ENCODE measurements at regions not wholly inside any gene's neighbourhood (a gene's known extent, or its start where the extent isn't known, plus 50 kb on each side); places are given as distances from the start of the nearest gene placed in this dataset.
"Not testable (repeated sequence)": the region's sequence is repeated elsewhere in the genome, so short reads cannot be mapped to it uniquely, and the experiment has no call there.

GRCh38 chr16:29142506-29142905, 157.7 kb downstream of the LAT start:
- in situ Hi-C loops (cut with HindIII; ENCODE audit: low pct_unique_long_range_greater_than_20kb, low sequenced_read_pairs), result loop anchor here (25.0 kb wide), 1 partner anchor 180 kb away; the partner anchor contains the start of genes NFATC2IP and SPNS1
- DNase-seq (ENCODE audit: low read depth), result not testable (repeated sequence)

GRCh38 chr16:29141586-29142324, 156.9 kb downstream of the LAT start:
- in situ Hi-C loops (cut with HindIII; ENCODE audit: low pct_unique_long_range_greater_than_20kb, low sequenced_read_pairs), result loop anchor here (25.0 kb wide), 1 partner anchor 179 kb away; the partner anchor contains the start of genes NFATC2IP and SPNS1
- no peak for DNase-seq (ENCODE audit: low read depth)

- in situ Hi-C loops (cut with HindIII; ENCODE audit: low pct_unique_long_range_greater_than_20kb, low sequenced_read_pairs), result loop anchor here (25.0 kb wide), 1 partner anchor 179 kb away; the partner anchor contains the start of genes NFATC2IP and SPNS1
Observed at GRCh38 chr16:29141121-29141520, 156.3 kb downstream of the LAT start.

GRCh38 chr16:29139901-29140855, 155.3 kb downstream of the LAT start:
- DNase-seq (ENCODE audit: low read depth), result not testable (repeated sequence)
- in situ Hi-C loops (cut with HindIII; ENCODE audit: low pct_unique_long_range_greater_than_20kb, low sequenced_read_pairs), result loop anchor here (25.0 kb wide), 1 partner anchor 178 kb away; the partner anchor contains the start of genes NFATC2IP and SPNS1

More at GRCh38 chr16:29141121-29141520, 156.3 kb downstream of the LAT start:
- DNase-seq (ENCODE audit: low read depth), result not testable (repeated sequence)

- in situ Hi-C loops (cut with HindIII; ENCODE audit: low pct_unique_long_range_greater_than_20kb, low sequenced_read_pairs), result loop anchor here (25.0 kb wide), 1 partner anchor 177 kb away; the partner anchor contains the start of genes NFATC2IP and SPNS1
- DNase-seq (ENCODE audit: low read depth), result no peak
Observed at GRCh38 chr16:29139261-29139802, 154.5 kb downstream of the LAT start.

GRCh38 chr16:29138698-29139097, 153.8 kb downstream of the LAT start:
- in situ Hi-C loops (cut with HindIII; ENCODE audit: low pct_unique_long_range_greater_than_20kb, low sequenced_read_pairs), result loop anchor here (25.0 kb wide), 1 partner anchor 176 kb away; the partner anchor contains the start of genes NFATC2IP and SPNS1
- DNase-seq (ENCODE audit: low read depth), result not testable (repeated sequence)

- in situ Hi-C loops (cut with HindIII; ENCODE audit: low pct_unique_long_range_greater_than_20kb, low sequenced_read_pairs), result loop anchor here (25.0 kb wide), 1 partner anchor 176 kb away; the partner anchor contains the start of genes NFATC2IP and SPNS1
- DNase-seq (ENCODE audit: low read depth), result not testable (repeated sequence)
Observed at GRCh38 chr16:29137894-29138662, 153.2 kb downstream of the LAT start.

DNA sequence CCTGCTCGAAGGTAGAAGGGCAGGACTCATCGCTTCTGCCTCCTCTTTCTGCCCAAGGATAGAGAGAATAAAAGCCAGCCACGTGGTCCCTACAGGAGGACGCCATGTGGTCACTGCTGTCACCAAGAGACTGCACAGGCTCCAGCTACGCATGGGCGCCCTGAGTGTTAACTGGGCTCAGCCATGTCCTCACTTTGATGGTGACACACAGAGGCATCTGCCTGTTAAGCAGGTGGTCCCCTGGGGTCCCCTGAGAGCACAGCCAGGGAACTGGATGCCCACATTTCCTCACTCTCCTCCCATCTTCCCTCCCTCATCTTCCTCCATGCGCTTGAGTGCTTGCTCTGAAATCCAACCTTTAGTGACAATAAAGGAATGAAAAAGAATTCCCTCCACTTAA, 152.6 kb downstream of the LAT start:
- DNase-seq (ENCODE audit: low read depth), result not testable (repeated sequence)
- in situ Hi-C loops (cut with HindIII; ENCODE audit: low pct_unique_long_range_greater_than_20kb, low sequenced_read_pairs), result loop anchor here (25.0 kb wide), 1 partner anchor 175 kb away; the partner anchor contains the start of genes NFATC2IP and SPNS1

- in situ Hi-C loops (cut with HindIII; ENCODE audit: low pct_unique_long_range_greater_than_20kb, low sequenced_read_pairs), result loop anchor here (25.0 kb wide), 1 partner anchor 175 kb away; the partner anchor contains the start of genes NFATC2IP and SPNS1
- DNase-seq (ENCODE audit: low read depth), result not testable (repeated sequence)
Observed at GRCh38 chr16:29136916-29137315, 152.1 kb downstream of the LAT start.

GRCh38 chr16:29136046-29136696, 151.3 kb downstream of the LAT start:
- in situ Hi-C loops (cut with HindIII; ENCODE audit: low pct_unique_long_range_greater_than_20kb, low sequenced_read_pairs), result loop anchor here (25.0 kb wide), 1 partner anchor 174 kb away; the partner anchor contains the start of genes NFATC2IP and SPNS1
- not testable (repeated sequence) for DNase-seq (ENCODE audit: low read depth)

GRCh38 chr16:29135098-29135497, 150.2 kb downstream of the LAT start:
- DNase-seq (ENCODE audit: low read depth), result not testable (repeated sequence)
- in situ Hi-C loops (cut with HindIII; ENCODE audit: low pct_unique_long_range_greater_than_20kb, low sequenced_read_pairs), result loop anchor here (25.0 kb wide), 1 partner anchor 173 kb away; the partner anchor contains the start of genes NFATC2IP and SPNS1

DNA sequence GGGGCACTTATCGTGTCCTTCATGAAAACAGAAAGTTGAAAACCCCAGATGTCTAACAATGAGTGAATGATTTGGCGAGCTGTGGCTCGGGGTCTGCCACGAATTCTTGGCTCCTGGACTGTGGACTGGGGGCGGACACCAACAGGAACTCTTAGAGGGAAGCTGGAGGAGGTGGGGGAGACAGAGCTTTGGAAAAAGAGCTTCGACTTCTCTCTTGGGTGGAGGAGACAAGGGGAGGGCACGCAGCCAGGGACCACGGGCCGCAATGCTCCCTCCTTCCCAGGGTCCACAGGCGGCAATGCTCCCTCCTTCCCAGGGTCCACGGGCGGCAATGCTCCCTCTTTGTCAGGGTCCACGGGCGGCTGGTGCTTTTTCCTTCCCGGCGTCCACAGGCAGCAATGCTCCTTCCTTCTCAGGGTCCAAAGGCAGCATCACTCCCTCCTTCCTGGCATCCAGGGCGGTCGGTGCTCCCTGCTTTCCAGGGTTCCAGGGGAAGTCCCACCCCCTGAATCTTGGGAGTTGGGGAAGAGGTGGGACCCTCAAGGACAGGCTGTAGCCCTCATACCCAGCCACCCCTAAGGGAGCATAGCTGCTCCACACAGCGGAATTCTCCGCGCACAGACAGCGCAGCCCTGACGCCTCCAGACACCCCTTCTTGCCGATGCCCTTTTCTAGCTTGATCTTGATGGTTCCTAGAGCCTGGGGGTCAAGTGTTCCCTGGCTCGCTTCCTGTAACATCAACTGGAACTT, 149.0 kb downstream of the LAT start:
- in situ Hi-C loops (cut with HindIII; ENCODE audit: low pct_unique_long_range_greater_than_20kb, low sequenced_read_pairs), result loop anchor here (25.0 kb wide), 1 partner anchor 172 kb away; the partner anchor contains the start of genes NFATC2IP and SPNS1

DNA sequence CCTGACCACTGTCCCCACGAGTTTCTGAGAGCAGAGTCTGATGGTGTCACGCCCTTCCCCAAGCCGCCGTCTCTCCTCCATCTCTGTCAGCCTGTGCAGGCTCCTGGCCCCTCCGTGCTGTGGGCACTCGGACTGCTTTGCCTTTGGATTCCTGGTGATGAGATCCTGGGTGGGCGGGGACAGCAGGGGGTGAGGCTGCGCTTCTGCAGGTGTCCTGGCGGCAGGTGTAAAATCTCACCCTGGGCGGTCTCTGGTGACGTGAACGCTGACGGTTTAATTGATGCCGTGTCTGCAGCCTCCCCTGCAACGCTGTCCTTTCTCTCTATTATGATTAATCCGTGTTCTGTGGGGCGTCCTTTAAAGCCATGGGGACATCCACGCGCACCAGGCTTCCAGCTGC, 148.0 kb downstream of the LAT start:
- in situ Hi-C loops (cut with HindIII; ENCODE audit: low pct_unique_long_range_greater_than_20kb, low sequenced_read_pairs), result loop anchor here (25.0 kb wide), 1 partner anchor 171 kb away; the partner anchor contains the start of genes NFATC2IP and SPNS1
- not testable (repeated sequence) for DNase-seq (ENCODE audit: low read depth)

More for the DNA sequence above, 149.0 kb downstream of the LAT start:
- DNase-seq (ENCODE audit: low read depth), result not testable (repeated sequence)

DNA sequence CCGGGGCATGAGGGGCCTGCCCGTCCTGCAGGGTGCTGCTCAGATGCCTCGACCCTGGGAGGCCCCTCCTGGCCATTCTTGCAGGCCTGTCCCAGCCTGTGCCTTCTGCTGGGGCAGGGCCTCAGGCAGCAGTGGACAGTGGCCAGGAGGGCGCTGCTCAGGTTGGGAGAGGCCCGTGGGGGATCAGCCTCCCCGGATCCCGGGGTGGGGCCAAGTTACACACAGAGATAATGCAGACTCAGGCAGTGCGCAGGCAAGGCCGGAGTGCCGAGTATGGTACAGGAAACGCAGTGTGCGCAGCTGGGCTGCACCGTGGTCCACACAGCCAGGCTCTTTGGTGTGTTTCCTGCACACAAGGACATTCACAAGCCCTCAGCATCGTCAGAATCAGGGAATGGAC, 147.6 kb downstream of the LAT start:
- in situ Hi-C loops (cut with HindIII; ENCODE audit: low pct_unique_long_range_greater_than_20kb, low sequenced_read_pairs), result loop anchor here (25.0 kb wide), 1 partner anchor 170 kb away; the partner anchor contains the start of genes NFATC2IP and SPNS1
- not testable (repeated sequence) for DNase-seq (ENCODE audit: low read depth)

Data from Caki2 (cell line).